Left lung (tissue), 4 donors: ENCODE measurements at regions not wholly inside any gene's neighbourhood (a gene's known extent, or its start where the extent isn't known, plus 50 kb on each side); places are given as distances from the start of the nearest gene placed in this dataset.
A peak's percentile ranks its signal among the peaks of the same experiment; 100 is the strongest.

ENCODE experiments used
- ATAC-seq: fragments of 200-7000 bp; cut with Tn5 transposase; one replicate; pipeline ENCODE4 v1.9.1; 2020; ENCODE audit warnings: moderate library complexity
- DNase-seq, 4 donors: peaks; one replicate each; pipeline ENCODE4 v3.0.0-alpha.2; 2013 to 2020
- H3K27ac ChIP-seq, 2 donors: fragments of 200-600 bp; sonication (generic) in 1 of 2; one replicate each; pipeline versions ENCODE4 v1.5.0 to v1.8.0; 2020 to 2021
- H3K27me3 ChIP-seq, 2 donors: fragments of 200-600 bp; sonication (generic) in 1 of 2; one replicate each; pipeline versions ENCODE4 v1.5.0 to v1.8.0; 2020 to 2021
- H3K36me3 ChIP-seq, 2 donors: fragments of 200-600 bp; sonication (generic) in 1 of 2; one replicate each; pipeline versions ENCODE4 v1.5.0 to v1.8.0; 2020 to 2021
- H3K4me1 ChIP-seq, 2 donors: fragments of 200-600 bp; one replicate each; pipeline ENCODE4 v1.8.0; 2021
- H3K4me3 ChIP-seq, 2 donors: fragments of 200-600 bp; sonication (generic) in 1 of 2; one replicate each; pipeline versions ENCODE4 v1.5.0 to v1.8.0; 2020 to 2021; ENCODE audit warnings: mild to moderate bottlenecking in 1 of 2
- H3K9me3 ChIP-seq, 2 donors: fragments of 200-600 bp; sonication (generic) in 1 of 2; one replicate each; pipeline versions ENCODE4 v1.5.0 to v1.8.0; 2020 to 2021
- CTCF ChIP-seq, 2 donors: fragments of 200-600 bp; sonication (generic) in 1 of 2; IDR thresholded peaks; one replicate each; pipeline versions ENCODE4 v1.5.0 to v1.8.0; 2021; ENCODE audit warnings: antibody characterized with exemption in 2 of 2
- intact Hi-C, 2 donors: fragments of 100-400 bp; cut with DNase I; formaldehyde crosslinking; loops; one replicate each; pipeline versions ENCODE4 v1.11.2 to v1.14.2; 2022
- donor health status: DM: no; HTN: yes; CAD: no.
- donor health status: DM: no; HTN: no; CAD: no.

- Histone ChIP-seq H3K27ac (no peak overlapping the region), H3K4me1 (no peaks in the 10 kb centered on the region), H3K36me3 (no peaks in the 10 kb centered on the region), H3K4me3 (no peak overlapping the region), H3K9me3 (no peaks in the 10 kb centered on the region), H3K27me3 (no peaks in the 10 kb centered on the region)
- no peak for ATAC-seq
- DNase-seq: no peak
- no peak for TF ChIP-seq CTCF (IDR thresholded peaks at IDR 0.05)
- intact Hi-C loops: no loop called here
These were observed 136.5 kb upstream of the RND3 start for GRCh38 chr2:150624001-150624401.

GRCh38 chr2:150621526-150622213, 134.2 kb upstream of the RND3 start:
- intact Hi-C loops: no loop called here
- no peak for TF ChIP-seq CTCF (IDR thresholded peaks at IDR 0.05)
- Histone ChIP-seq H3K27me3 (no peaks in the 10 kb centered on the region), H3K9me3 (no peaks in the 10 kb centered on the region), H3K4me1 (no peaks in the 10 kb centered on the region), H3K36me3 (no peaks in the 10 kb centered on the region), H3K27ac (no peak overlapping the region), H3K4me3 (no peak overlapping the region)
- DNase-seq (no peak), ATAC-seq (peak; percentile 44)

- TF ChIP-seq CTCF (IDR thresholded peaks at IDR 0.05): no peak
- no peak for ATAC-seq
- H3K9me3 ChIP-seq: no peaks in the 10 kb centered on the region
- H3K27ac ChIP-seq: no peak overlapping the region
- H3K4me3 ChIP-seq: no peak overlapping the region
- DNase-seq: no peak
- H3K36me3 ChIP-seq: no peaks in the 10 kb centered on the region
- no peaks in the 10 kb centered on the region for H3K27me3 ChIP-seq
- no peaks in the 10 kb centered on the region for H3K4me1 ChIP-seq
- intact Hi-C loops: no loop called here
These were observed 133.4 kb upstream of the RND3 start for GRCh38 chr2:150620855-150621254.

GRCh38 chr2:150620416-150620815, 132.9 kb upstream of the RND3 start:
- Histone ChIP-seq H3K27me3 (no peaks in the 10 kb centered on the region), H3K36me3 (no peaks in the 10 kb centered on the region), H3K27ac (peak overlapping the region in 1 of 2 donors; percentile 14), H3K4me1 (no peaks in the 10 kb centered on the region), H3K4me3 (no peak overlapping the region), H3K9me3 (no peaks in the 10 kb centered on the region)
- intact Hi-C loops: no loop called here
- ATAC-seq (no peak), DNase-seq (no peak)
- no peak for TF ChIP-seq CTCF (IDR thresholded peaks at IDR 0.05)

- TF ChIP-seq CTCF (IDR thresholded peaks at IDR 0.05): no peak
- DNase-seq (no peak), ATAC-seq (peak; percentile 54)
- Histone ChIP-seq H3K4me3 (no peak overlapping the region), H3K4me1 (no peaks in the 10 kb centered on the region), H3K27me3 (no peaks in the 10 kb centered on the region), H3K36me3 (no peaks in the 10 kb centered on the region), H3K9me3 (no peaks in the 10 kb centered on the region), H3K27ac (peak overlapping the region in 1 of 2 donors; percentile 14)
- intact Hi-C loops: no loop called here
These were observed 132.3 kb upstream of the RND3 start for GRCh38 chr2:150619607-150620330.
